Cerebellar cortex (tissue), 1 donor: ENCODE measurements at regions not wholly inside any gene's neighbourhood (a gene's known extent, or its start where the extent isn't known, plus 50 kb on each side); places are given as distances from the start of the nearest gene placed in this dataset.

ENCODE experiments used
- DNase-seq: peaks from one replicate; pipeline ENCODE4 v3.0.0-alpha.2; 2015; ENCODE audit warnings: low spot score

DNA sequence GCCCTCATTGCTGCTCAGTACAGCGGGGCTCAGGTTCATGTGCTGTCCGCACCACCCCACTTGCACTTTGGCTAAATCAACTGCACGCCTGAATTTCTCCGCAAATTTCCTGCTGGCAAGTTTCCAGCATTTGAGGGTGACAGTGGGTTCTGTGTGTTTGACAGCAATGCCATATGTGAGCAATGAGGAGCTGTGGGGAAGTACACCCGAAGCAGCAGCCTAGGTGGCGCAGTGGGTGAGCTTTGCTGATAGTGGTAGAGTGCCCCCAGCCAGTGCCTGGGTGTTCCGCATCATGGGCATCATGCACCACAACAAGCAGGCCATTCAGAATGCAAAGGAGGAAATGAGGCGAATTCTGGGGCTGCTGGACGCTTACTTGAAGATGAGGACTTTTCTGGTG is 103.9 kb upstream of the POT1 start:
- DNase-seq: no peak

DNA sequence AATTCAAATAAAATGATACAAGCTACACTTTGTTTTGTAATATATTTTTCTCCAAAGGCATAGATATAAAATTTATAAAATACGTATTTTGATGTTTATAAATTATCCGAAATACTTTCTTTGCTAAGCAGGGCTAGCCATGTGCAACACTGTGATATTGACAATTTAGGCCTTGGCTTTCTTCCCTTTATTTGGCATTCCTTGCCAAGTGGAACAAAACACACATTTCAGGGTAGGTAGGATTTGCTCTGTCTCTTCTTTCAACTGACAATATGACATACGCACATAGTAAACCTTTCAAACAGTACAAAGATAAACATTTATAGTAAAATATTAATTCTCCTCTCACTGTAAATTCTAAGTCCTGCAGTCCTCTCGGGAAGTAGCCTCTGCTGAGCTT is 103.3 kb upstream of the POT1 start:
- no peak for DNase-seq

DNA sequence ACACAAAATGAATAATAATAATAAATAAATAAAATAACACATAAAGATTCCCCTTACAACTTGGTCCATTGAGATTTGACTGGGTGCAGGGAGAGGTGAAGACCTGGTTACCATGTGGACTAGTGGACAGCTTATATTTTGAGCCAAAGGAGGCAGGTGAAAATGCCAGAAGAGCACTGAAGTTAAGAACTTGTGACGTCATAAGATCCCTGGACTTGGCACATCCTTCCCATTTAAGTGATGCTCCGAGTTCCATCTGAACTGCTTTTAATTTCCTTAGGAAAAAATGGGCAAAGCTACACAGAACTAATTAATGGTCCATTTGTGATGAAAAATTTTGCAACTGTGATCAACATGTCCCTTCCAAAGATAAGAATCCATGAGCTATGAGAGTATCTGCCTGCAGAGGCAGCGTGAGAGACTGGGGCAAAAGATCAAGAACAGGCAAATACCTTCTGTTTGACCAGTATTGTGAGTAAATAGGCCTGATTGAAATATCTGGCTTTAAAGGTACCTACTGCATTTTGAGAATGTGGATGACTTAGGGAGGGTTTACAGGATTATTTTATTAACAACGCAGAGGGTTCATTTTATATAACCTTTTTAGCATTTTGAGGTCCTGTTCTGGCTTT is 101.2 kb upstream of the POT1 start:
- no peak for DNase-seq

DNA sequence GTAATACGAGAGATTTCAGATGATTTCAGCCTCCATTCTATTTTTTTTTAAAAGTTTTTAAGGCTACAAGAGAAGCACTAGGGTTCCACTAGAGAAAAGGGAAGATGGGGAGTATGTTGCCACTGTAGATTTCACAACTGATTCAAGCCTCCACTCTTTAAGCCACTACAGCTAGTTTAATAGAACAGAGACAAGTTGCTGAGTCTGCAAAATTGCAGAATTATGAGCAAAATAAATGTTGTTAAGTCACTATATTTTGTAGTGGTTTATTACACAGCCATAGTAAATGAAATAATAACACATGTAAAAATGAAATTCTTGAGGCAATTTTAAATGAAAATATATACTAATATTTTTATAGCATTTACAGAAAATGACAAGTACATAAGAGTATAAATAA is 96.0 kb upstream of the POT1 start:
- no peak for DNase-seq

DNA sequence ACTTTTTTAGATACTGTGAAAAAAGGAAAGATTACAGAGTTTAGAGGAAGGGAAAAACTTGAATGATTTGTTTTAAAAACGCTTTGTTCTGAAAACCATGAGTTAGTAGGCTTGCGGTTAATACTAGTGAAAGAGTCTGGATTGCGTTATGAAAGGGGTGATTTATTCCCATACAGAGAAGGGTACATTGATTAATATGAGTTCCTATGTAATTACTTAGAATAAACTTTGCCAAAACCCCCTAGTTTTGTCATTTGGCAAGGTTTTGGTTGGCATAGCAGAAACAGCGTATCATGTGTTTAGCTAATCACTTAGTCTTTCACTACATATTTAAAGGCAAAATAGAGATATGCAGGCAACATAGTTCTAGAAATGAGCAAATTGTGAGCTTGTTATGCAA is 91.2 kb upstream of the POT1 start:
- no peak for DNase-seq

DNA sequence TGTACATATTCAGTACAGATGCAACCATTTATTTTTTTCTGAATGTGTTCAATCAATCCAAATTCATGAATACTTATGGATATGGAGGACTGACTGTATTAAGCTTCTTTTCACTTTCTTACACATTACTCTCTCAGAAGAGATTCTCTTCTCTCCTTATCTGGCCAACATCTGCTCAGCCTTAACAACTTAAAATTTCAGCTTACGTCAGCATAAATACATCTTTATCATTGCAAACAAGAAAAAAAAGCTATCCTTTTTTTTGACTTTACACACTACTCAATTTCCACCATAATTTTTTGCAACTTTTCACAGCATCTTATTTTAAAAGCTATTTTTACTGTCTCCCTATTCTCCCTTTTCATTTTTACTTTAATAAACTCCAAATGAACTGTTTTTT is 80.9 kb upstream of the POT1 start:
- no peak for DNase-seq

DNA sequence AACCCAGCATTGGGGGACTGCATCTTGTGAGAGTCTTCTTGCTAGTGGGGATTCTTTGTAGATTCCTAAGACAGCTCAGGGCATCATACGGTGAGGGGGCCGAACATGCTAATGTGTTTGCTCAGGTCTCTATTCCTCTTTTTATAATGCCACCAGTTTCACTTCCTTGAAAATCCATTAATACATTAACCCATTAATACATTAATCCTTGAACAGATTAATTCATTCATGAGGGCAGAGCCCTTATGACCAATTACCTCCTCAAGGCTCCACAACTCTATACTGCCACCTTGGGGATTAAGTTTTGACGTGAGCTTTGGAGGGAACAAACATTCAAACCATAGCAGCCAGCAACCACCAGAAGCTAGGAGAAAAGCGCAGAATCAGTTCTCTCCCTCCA is 67.2 kb upstream of the POT1 start:
- no peak for DNase-seq

DNA sequence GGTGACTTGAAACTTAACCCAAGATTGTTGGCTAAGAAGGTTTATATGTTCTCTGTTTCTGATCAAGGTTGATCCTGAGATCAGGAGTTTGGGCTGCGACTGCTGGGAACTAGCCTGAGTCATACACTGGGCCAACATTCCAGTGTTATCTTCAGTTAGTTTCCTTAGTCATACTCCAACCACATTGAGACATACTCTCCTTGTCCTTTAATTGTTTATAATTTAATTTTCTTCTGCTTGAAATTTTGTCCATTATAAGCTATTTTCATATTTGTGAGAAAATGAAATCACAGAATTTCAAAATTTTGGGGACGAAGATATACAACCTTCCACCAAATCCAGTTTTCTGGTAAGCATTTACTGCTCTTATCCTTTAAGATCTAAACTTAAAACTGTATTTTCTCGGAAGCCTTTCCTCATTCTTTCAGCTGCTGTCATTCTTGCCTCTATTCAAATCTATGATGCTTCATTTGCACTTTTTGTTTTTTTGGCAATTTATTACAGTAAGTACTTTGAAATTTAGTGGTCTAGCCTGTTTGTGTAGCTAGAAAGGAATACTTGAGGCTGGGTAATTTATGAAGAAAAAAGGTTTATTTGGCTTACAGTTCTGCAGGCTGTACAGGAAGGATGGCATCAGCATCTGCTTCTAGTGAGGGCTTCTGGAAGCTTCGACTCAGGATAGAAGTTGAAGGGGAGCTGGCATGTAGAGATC is 63.4 kb upstream of the POT1 start:
- no peak for DNase-seq

DNA sequence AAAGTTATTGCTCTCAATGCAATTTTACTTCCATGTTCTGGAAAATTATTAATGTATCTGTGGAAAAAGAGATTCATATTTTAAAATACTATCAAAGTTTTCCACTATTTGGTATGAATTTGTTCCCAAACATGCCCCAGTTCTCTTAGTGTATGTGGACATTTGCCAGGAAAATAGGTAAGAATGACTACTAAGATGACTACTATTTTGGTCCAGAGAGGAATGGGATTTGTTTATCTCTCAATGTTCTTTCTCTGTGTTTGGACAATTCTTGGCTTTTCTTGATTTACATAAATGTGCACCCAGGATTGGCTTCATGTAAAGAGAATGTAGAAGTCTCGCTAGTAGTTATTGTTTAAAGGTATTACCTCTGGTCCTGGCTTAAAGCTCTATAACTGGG is 60.3 kb upstream of the POT1 start:
- DNase-seq: no peak
